ENCODE measurements at regions not wholly inside any gene's neighbourhood (a gene's known extent, or its start where the extent isn't known, plus 50 kb on each side); places are given as distances from the start of the nearest gene placed in this dataset.

DNA sequence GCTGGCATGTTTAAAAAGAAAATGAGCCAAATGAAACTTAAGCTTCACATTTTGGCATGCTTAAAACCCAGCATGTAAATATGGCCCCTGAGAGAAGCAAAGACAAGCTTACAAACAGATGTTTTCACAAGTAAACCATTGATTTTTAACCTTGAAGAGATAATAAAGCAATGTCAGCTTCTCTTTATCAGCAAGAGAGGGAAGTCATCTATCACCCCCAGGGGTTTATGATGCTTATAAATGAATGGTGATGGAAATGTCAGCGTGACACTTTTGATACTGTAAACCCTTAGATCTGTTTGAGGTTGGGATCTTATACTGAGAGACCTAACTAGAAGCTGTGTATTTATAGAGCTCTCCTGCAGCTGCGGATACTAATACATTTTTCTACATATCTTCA is 471.3 kb downstream of the PLA2G4A start:
- no peak for DNase-seq (ENCODE audit: low read depth, low spot score)
- in situ Hi-C loops (cut with HindIII; ENCODE audit: low sequenced_read_pairs): no loop called here
- no peak overlapping the region for H3K4me3 ChIP-seq (ENCODE audit: low read depth, low read length)
- TF ChIP-seq, protein P1, sequence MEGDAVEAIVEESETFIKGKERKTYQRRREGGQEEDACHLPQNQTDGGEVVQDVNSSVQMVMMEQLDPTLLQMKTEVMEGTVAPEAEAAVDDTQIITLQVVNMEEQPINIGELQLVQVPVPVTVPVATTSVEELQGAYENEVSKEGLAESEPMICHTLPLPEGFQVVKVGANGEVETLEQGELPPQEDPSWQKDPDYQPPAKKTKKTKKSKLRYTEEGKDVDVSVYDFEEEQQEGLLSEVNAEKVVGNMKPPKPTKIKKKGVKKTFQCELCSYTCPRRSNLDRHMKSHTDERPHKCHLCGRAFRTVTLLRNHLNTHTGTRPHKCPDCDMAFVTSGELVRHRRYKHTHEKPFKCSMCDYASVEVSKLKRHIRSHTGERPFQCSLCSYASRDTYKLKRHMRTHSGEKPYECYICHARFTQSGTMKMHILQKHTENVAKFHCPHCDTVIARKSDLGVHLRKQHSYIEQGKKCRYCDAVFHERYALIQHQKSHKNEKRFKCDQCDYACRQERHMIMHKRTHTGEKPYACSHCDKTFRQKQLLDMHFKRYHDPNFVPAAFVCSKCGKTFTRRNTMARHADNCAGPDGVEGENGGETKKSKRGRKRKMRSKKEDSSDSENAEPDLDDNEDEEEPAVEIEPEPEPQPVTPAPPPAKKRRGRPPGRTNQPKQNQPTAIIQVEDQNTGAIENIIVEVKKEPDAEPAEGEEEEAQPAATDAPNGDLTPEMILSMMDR (IDR thresholded peaks at IDR 0.05; ENCODE audit: low read depth, low read length): no peak

DNA sequence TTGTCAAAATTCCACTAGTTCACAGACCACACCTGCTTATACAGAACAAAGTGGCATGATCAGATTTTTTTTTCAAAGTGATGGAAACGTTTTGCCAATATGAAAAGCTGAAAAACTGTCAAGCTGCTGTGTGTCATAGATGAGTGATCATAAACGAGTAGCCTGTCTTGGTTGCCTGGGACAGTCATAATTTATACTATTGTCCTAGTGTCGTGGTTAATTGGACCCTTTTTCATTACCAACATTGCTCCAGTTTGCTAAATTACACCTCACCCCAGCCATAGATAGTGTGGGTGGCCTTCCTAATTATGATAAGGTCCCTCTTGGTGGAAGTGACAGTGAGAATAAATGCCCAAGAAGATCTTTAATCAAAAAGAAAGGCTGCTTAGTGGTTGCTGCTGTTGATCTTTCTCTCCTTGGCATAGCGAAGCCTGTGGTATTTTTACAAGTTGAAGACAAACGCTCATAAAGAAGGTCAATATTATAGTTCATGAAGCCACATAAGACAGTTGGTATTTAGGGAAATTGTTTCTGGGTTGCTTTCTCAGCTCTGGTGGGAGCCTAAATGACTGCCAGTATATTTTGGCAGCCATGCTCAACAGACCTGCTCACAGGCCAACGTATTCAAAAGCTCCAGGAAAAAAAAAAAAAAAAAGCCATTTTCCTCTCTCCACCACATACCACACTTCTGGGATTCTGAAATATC is 478.1 kb downstream of the PLA2G4A start:
- peak; percentile 34 for DNase-seq (ENCODE audit: low read depth, low spot score)
- TF ChIP-seq, protein P1 (IDR thresholded peaks at IDR 0.05; ENCODE audit: low read depth, low read length): no peak
- no peak overlapping the region for H3K4me3 ChIP-seq (ENCODE audit: low read depth, low read length)
- in situ Hi-C loops (cut with HindIII; ENCODE audit: low sequenced_read_pairs): no loop called here

DNA sequence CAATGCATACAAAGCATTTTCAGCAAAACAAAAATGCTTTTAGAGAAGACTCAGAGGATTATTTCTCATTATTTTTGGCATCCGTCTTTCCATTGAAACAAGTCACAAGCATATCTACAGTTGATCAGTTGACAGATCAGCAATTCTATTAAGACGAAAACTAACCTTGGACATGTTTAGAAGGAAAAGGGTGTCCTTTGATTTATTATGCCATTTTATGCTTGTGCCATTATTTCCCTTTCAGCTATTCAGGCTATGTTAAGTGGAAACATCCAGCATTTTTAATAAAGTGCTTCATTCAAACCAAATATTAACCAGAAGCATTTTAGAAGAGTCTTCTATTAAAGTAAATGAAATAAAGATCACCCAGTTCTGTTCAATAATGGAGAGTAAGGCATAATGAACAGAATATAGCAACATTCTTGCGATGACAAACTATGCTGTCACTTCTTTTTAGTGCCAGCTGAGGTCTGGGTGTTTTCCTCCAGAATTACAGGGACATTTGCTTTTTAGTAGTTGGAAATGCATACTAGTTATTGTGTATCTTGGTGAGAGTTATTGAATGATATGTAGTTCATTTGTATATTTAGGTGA is 481.4 kb downstream of the PLA2G4A start:
- no peak overlapping the region for H3K4me3 ChIP-seq (ENCODE audit: low read depth, low read length)
- in situ Hi-C loops (cut with HindIII; ENCODE audit: low sequenced_read_pairs): no loop called here
- TF ChIP-seq, protein P1 (IDR thresholded peaks at IDR 0.05; ENCODE audit: low read depth, low read length): no peak
- no peak for DNase-seq (ENCODE audit: low read depth, low spot score)

DNA sequence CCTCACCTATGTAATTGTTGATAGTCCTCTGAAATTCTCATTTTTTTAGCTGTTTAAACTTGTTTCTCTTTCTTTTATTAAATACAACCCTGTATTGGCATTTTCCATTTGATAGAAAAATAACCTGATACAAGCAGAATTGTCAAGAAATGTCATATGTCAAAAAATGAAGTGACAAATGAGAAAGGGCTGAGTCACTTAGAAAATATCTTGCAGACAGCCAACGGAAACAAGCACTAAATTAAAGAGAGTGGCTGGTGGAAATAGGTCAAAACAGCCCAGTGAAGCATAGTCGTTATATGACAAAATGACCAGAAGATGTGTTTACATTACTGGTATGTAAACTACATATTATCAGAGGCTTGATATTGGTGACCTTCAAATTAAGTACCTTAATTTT is 484.4 kb downstream of the PLA2G4A start:
- DNase-seq (ENCODE audit: low read depth, low spot score): no peak
- TF ChIP-seq, protein P1 (IDR thresholded peaks at IDR 0.05; ENCODE audit: low read depth, low read length): no peak
- no peak overlapping the region for H3K4me3 ChIP-seq (ENCODE audit: low read depth, low read length)
- in situ Hi-C loops (cut with HindIII; ENCODE audit: low sequenced_read_pairs): no loop called here

DNA sequence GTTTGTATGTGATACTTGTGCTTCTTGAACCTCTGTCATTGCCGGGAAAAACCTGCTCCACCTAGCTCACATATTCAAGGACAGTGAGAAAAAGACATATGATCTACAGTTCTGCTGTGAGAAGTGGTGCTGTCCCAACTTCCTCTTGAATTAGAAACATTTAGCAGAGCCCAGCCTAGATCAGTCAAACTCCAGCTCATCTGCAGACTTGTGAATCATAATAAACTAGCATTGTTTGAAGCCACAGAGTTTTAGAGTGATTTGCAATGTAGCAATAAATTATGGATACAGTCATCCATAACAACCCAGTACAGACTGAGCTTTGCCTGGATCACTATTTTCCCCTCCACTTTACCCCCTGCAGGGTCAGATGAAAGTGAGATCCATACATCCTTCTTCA is 497.8 kb downstream of the PLA2G4A start:
- no peak overlapping the region for H3K4me3 ChIP-seq (ENCODE audit: low read depth, low read length)
- in situ Hi-C loops (cut with HindIII; ENCODE audit: low sequenced_read_pairs): no loop called here
- TF ChIP-seq, protein P1 (IDR thresholded peaks at IDR 0.05; ENCODE audit: low read depth, low read length): no peak
- no peak for DNase-seq (ENCODE audit: low read depth, low spot score)

DNA sequence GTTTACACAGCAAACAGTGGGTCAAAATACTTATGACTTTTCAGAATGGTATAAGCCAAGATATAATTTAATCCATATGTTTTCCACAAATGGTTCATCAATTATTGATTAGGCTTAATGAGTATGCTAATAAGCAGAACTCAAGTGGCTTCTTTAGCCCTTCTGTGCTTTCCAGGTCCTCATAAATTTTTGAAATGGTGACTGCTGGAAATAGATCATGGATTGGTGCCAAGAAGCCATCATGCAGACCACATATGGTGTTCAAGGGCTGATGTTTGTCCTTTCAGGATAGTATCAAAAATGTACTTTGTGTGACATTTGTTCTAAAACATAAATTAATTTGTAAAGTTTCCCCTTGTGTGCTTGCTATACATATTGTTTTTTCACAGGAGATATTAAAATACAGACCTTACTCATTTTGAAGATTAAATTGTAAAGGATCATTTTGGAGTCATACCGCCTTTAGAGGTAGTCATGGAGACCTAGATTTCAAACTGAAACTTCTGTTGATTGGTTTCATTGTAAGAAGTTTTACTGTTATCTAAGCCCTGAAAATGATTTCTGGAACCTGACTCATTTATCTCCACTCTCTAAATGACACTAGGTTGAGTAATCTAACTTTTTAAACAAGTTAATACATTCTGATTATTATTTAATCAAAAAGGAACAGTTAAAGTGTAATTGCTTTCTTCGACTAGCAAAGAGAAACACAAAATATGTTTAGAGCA is 507.9 kb downstream of the PLA2G4A start:
- no peak for DNase-seq (ENCODE audit: low read depth, low spot score)
- TF ChIP-seq, protein P1 (IDR thresholded peaks at IDR 0.05; ENCODE audit: low read depth, low read length): no peak
- no peak overlapping the region for H3K4me3 ChIP-seq (ENCODE audit: low read depth, low read length)
- in situ Hi-C loops (cut with HindIII; ENCODE audit: low sequenced_read_pairs): no loop called here

All from astrocyte of the spinal cord (primary cell).